ENCODE measurements at regions not wholly inside any gene's neighbourhood (a gene's known extent, or its start where the extent isn't known, plus 50 kb on each side); places are given as distances from the start of the nearest gene placed in this dataset.

- DNase-seq (ENCODE audit: insufficient read length, low spot score) (no peak), FAIRE-seq (no peak)
- no peak for TF ChIP-seq POLR2A (IDR thresholded peaks at IDR 0.05; ENCODE audit: low read depth, low read length)
These were observed 114.5 kb downstream of the ZNF330 start for GRCh38 chr4:141335166-141335565.

- FAIRE-seq = no peak
- no peak for TF ChIP-seq POLR2A (IDR thresholded peaks at IDR 0.05; ENCODE audit: low read depth, low read length)
- DNase-seq (ENCODE audit: insufficient read length, low spot score) = no peak
These were observed 117.5 kb downstream of the ZNF330 start for GRCh38 chr4:141338238-141338637.

- FAIRE-seq = no peak
- no peak for TF ChIP-seq POLR2A (IDR thresholded peaks at IDR 0.05; ENCODE audit: low read depth, low read length)
- DNase-seq (ENCODE audit: insufficient read length, low spot score) = no peak
These were observed 118.7 kb downstream of the ZNF330 start for GRCh38 chr4:141339391-141339790.

- TF ChIP-seq POLR2A (IDR thresholded peaks at IDR 0.05; ENCODE audit: low read depth, low read length) = no peak
- no peak for FAIRE-seq
These were observed 119.3 kb downstream of the ZNF330 start for GRCh38 chr4:141339966-141340365.

GRCh38 chr4:141340458-141340857 lies 119.8 kb downstream of the ZNF330 start:
- FAIRE-seq (no peak), DNase-seq (ENCODE audit: insufficient read length, low spot score) (no peak)
- no peak for TF ChIP-seq POLR2A (IDR thresholded peaks at IDR 0.05; ENCODE audit: low read depth, low read length)

More at GRCh38 chr4:141339966-141340365, 119.3 kb downstream of the ZNF330 start:
- DNase-seq (ENCODE audit: insufficient read length, low spot score) = no peak

GRCh38 chr4:141346144-141346543 lies 125.4 kb downstream of the ZNF330 start:
- peak; percentile 53 for FAIRE-seq

GRCh38 chr4:141347684-141348083 lies 127.0 kb downstream of the ZNF330 start:
- DNase-seq (ENCODE audit: insufficient read length, low spot score) (no peak), FAIRE-seq (no peak)
- no peak for TF ChIP-seq POLR2A (IDR thresholded peaks at IDR 0.05; ENCODE audit: low read depth, low read length)

More at GRCh38 chr4:141346144-141346543, 125.4 kb downstream of the ZNF330 start:
- DNase-seq (ENCODE audit: insufficient read length, low spot score) = no peak
- TF ChIP-seq POLR2A (IDR thresholded peaks at IDR 0.05; ENCODE audit: low read depth, low read length) = no peak

GRCh38 chr4:141348125-141348524 lies 127.4 kb downstream of the ZNF330 start:
- DNase-seq (ENCODE audit: insufficient read length, low spot score) = no peak

GRCh38 chr4:141348573-141348972 lies 127.9 kb downstream of the ZNF330 start:
- TF ChIP-seq POLR2A (IDR thresholded peaks at IDR 0.05; ENCODE audit: low read depth, low read length) = no peak
- FAIRE-seq (no peak), DNase-seq (ENCODE audit: insufficient read length, low spot score) (no peak)

More at GRCh38 chr4:141348125-141348524, 127.4 kb downstream of the ZNF330 start:
- TF ChIP-seq POLR2A (IDR thresholded peaks at IDR 0.05; ENCODE audit: low read depth, low read length) = no peak
- FAIRE-seq = no peak

GRCh38 chr4:141349236-141349635 lies 128.5 kb downstream of the ZNF330 start:
- FAIRE-seq = no peak
- no peak for DNase-seq (ENCODE audit: insufficient read length, low spot score)
- TF ChIP-seq POLR2A (IDR thresholded peaks at IDR 0.05; ENCODE audit: low read depth, low read length) = no peak

- peak; percentile 89 for FAIRE-seq
- TF ChIP-seq POLR2A (IDR thresholded peaks at IDR 0.05; ENCODE audit: low read depth, low read length) = no peak
- DNase-seq (ENCODE audit: insufficient read length, low spot score) = no peak
These were observed 129.6 kb downstream of the ZNF330 start for GRCh38 chr4:141350122-141350905.

- DNase-seq (ENCODE audit: insufficient read length, low spot score) (no peak), FAIRE-seq (no peak)
- TF ChIP-seq POLR2A (IDR thresholded peaks at IDR 0.05; ENCODE audit: low read depth, low read length) = no peak
These were observed 131.6 kb downstream of the ZNF330 start for GRCh38 chr4:141352331-141352730.

- no peak for TF ChIP-seq POLR2A (IDR thresholded peaks at IDR 0.05; ENCODE audit: low read depth, low read length)
- FAIRE-seq = no peak
- DNase-seq (ENCODE audit: insufficient read length, low spot score) = no peak
These were observed 132.3 kb downstream of the ZNF330 start for GRCh38 chr4:141352909-141353525.

- FAIRE-seq (no peak), DNase-seq (ENCODE audit: insufficient read length, low spot score) (no peak)
- TF ChIP-seq POLR2A (IDR thresholded peaks at IDR 0.05; ENCODE audit: low read depth, low read length) = no peak
These were observed 135.7 kb downstream of the ZNF330 start for GRCh38 chr4:141356321-141356962.
